ENCODE measurements at regions not wholly inside any gene's neighbourhood (a gene's known extent, or its start where the extent isn't known, plus 50 kb on each side); places are given as distances from the start of the nearest gene placed in this dataset.

DNA sequence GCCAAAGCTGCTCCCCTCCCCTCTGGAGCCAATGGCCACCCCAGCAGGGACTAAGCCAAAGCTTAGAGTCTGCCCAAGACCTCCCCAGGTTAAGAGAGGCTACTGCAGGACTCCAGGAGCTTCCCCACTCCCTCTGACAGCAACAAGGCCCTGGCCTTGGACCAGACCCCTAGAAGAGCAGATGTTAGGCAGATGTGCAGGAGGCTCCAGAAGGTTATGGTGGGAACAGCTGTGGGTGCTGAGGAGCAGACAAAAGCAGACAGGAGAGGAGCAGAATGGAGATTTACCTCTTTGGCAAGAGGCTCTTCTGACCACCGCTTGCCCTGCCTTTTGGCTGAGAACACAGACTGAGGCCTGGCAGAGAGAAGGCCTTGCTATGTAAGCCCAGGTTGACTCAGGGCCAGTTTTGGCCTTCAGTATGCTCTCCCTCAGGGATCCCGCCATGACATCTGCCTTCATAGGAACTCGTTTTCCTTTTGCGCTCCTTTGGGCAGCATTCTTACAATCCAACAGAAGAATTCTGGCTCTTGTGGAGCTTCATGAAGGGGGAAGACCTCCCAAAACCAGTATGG is 113.0 kb downstream of the RBFOX3 start:
- DNase-seq (ENCODE audit: low spot score in 2 of 2) = no peak
- Mint-ChIP-seq H3K27ac (no peak overlapping the region), H3K9me3 (peaks cover 4 to 10% of the 10 kb centered on the region in 2 donors), H3K36me3 (peaks cover 0 to 3% of the 10 kb centered on the region in 2 donors)
- ATAC-seq = no peak

- H3K27ac Mint-ChIP-seq = no peak overlapping the region
- no peak for DNase-seq (ENCODE audit: low spot score in 2 of 2)
- no peak for ATAC-seq
- peaks cover 0 to 4% of the 10 kb centered on the region in 2 donors for H3K36me3 Mint-ChIP-seq
- peaks cover 4 to 15% of the 10 kb centered on the region in 2 donors for H3K9me3 Mint-ChIP-seq
Observed at GRCh38 chr17:79496422-79497005, 114.3 kb downstream of the RBFOX3 start.

DNA sequence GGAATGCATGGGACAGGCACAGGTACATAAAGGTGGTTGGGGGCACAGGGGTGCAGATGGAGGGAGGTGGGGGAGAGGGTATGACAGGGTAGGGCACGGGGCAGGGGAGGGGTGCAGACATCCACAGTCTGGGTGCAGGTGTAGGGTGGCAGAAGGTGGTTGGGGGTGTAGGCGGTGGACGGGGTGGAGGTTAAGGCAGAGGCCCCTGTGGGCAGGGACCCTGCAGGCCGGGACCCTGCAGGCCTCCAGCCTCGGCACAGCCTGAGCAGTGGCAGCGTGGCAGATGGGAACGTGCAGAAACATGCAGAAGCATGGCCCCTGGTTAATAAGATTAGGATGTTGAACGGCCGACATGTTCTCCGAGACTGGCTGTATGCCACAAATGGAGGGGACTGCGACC is 115.2 kb downstream of the RBFOX3 start:
- DNase-seq (ENCODE audit: low spot score in 2 of 2) = no peak
- ATAC-seq = no peak
- Mint-ChIP-seq H3K9me3 (peaks cover 4 to 15% of the 10 kb centered on the region in 2 donors), H3K36me3 (peaks cover 0 to 4% of the 10 kb centered on the region in 2 donors), H3K27ac (no peak overlapping the region)

GRCh38 chr17:79491006-79491405 is 119.8 kb downstream of the RBFOX3 start:
- no peak for ATAC-seq
- Mint-ChIP-seq H3K9me3 (peaks cover 0 to 8% of the 10 kb centered on the region in 2 donors), H3K36me3 (peaks cover 0 to 4% of the 10 kb centered on the region in 2 donors), H3K27ac (no peak overlapping the region)
- DNase-seq (ENCODE audit: low spot score in 2 of 2) = no peak

- peaks cover 0 to 8% of the 10 kb centered on the region in 2 donors for H3K9me3 Mint-ChIP-seq
- DNase-seq (ENCODE audit: low spot score in 2 of 2) (no peak), ATAC-seq (no peak)
- H3K27ac Mint-ChIP-seq = peak overlapping the region in 1 of 2 donors; percentile 65
- H3K36me3 Mint-ChIP-seq = peaks cover 0 to 4% of the 10 kb centered on the region in 2 donors
Observed at GRCh38 chr17:79490530-79490929, 120.3 kb downstream of the RBFOX3 start.

DNA sequence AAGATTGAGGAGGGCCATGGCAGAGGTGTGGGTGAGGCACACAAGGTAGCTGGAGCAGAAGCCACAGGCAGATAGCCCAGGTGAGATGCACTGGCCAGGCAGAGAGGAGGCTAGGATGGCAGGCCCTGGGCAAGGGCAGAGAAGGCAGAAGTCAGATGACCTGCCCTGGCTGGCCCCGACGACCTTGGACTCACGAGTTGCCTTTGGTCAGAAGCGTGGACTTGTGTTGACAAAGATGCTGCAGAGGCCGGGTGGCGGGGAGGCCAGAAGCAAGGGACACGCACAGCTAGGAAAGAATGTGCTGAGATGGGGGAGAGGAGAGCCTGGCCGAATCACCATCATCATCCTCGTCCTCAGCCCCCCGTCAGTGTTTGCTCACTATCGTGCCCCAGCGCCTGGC is 123.7 kb downstream of the RBFOX3 start:
- no peak overlapping the region for H3K27ac Mint-ChIP-seq
- no peaks in the 10 kb centered on the region for H3K36me3 Mint-ChIP-seq
- no peak for ATAC-seq
- DNase-seq (ENCODE audit: low spot score in 2 of 2) = no peak
- no peaks in the 10 kb centered on the region for H3K9me3 Mint-ChIP-seq

DNA sequence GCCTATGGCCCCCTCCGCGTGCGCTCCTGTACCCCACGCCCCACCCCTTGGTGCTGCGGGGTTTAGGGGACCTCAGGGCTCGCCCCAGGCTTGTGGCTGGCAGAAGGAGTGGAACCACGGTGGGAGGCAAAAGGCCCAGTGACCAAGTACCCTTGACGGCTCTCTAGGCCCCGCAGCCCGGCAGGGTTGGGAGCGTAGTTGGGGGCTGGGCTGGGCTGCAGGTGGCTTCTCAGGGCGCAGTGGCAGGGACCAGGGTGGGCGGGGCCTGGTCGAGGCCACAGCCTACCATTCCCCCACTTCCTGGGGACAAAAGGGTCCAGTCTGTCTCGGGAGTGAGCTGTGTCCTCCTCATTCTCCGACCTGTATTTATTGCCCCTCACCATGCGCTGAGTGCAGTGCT is 124.9 kb downstream of the RBFOX3 start:
- no peaks in the 10 kb centered on the region for H3K9me3 Mint-ChIP-seq
- no peak overlapping the region for H3K27ac Mint-ChIP-seq
- ATAC-seq = no peak

DNA sequence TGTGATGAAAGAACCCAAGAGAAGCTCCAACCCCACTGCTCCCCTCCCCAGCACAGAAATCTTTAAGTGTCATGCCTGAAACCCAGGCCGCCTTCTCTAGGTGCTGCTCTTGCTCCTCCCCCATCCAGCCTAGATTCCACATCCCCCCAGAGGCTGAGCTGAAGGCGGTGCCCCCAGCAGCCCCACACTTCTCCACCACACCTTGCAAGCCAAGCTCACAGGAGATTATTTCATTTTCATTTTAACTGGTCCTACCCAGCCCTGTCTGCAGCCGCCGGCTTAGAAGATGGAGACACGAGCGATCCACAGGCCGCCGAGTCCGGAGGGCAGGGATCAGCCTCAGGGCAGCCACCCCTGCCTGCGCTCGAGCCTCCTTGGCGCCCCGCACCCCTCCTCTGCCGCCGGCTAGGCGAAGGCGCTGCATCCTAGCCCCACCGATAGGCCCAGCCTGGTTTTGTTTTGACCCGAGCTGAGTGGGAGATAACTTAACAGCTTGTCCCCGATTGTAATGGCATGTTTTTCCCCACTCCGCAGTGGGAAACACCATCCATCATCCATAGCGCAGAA is 125.3 kb downstream of the RBFOX3 start:
- DNase-seq (ENCODE audit: low spot score in 2 of 2) = no peak
- no peaks in the 10 kb centered on the region for H3K9me3 Mint-ChIP-seq
- H3K36me3 Mint-ChIP-seq = no peaks in the 10 kb centered on the region
- no peak overlapping the region for H3K27ac Mint-ChIP-seq
- no peak for ATAC-seq

More for the DNA sequence above, 124.9 kb downstream of the RBFOX3 start:
- H3K36me3 Mint-ChIP-seq = no peaks in the 10 kb centered on the region
- DNase-seq (ENCODE audit: low spot score in 2 of 2) = no peak

DNA sequence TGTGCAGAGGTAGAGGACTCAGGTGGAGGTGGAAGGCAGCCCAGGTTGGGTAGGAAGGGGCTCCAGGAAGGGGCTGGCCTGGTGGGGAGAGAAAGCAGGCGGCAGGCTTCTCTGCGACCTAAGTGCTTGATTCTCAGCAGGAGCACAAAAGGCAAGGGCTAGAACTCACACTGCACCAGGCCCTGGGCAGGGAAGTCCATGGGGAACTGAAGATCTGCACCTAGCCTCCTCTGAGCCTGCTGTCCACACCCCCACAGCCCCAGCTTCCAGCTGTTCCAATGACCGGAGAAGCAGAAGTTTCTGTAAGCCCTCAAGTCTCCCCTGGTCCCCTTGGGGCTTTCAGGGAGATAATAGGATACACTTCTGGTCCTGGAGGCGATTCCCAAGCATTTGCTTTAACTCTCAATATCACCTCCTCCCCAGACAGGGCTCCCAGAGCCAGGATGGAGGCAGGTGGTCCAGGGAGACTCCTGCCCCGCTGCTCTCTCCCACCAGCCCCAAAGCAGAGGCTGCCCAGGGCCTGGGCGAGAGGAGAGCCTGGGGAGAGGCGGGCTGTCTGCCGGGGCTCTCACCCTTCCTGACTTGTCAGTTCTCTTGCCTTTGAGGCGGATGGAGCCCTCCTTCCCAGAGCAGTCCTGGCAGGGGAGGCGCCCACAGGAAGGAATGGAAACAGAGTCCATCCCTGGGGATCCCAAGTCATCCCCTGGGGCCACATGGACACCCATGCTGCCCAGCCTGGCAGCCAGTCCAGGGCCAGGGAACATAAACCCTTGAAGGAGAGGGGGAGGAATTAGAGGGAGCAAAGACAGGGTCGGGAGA is 126.0 kb downstream of the RBFOX3 start:
- no peak for ATAC-seq
- H3K9me3 Mint-ChIP-seq = no peaks in the 10 kb centered on the region

GRCh38 chr17:79483842-79484241 is 127.0 kb downstream of the RBFOX3 start:
- H3K36me3 Mint-ChIP-seq = no peaks in the 10 kb centered on the region
- ATAC-seq (no peak), DNase-seq (ENCODE audit: low spot score in 2 of 2) (no peak)
- H3K9me3 Mint-ChIP-seq = no peaks in the 10 kb centered on the region
- H3K27ac Mint-ChIP-seq = no peak overlapping the region

More for the DNA sequence above, 126.0 kb downstream of the RBFOX3 start:
- DNase-seq (ENCODE audit: low spot score in 2 of 2) = no peak
- no peak overlapping the region for H3K27ac Mint-ChIP-seq
- H3K36me3 Mint-ChIP-seq = no peaks in the 10 kb centered on the region

DNA sequence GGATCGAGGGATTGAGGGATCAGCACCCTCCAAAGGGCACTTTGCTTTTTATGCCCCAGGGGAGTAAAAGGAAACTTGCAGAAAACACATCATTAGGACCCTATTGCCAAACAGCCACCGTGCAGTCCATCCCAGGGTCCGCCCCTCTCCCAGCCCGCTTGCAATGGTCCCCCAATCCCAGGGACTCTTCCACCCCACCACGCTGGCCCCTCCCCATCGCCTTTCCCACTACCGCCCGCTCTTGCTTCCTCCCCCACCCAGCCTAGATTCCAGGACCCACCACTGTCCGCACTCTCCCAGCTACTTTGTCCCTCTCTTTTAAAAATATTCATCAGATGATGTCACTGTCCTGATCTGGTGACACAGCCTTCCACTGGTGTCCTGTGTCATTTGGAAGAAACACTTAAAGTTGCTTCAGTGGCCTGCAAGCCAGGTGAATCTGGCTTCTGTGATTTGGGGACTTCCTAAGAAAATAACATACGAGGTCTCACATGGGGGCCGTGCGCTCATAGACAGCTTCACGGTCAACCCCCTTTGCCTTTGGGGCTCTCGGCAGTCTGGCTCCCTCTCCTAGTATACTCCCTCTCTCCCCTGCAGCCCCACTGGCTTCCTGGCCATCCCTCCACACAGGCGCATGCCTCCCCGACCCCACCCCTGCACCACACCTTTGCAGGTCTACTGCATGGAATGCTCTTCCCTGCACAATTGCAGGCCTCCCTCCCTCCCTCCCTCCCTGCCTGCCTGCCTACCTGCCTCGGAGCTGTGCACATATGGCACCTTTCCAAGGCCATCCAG is 127.9 kb downstream of the RBFOX3 start:
- Mint-ChIP-seq H3K36me3 (no peaks in the 10 kb centered on the region), H3K9me3 (no peaks in the 10 kb centered on the region), H3K27ac (no peak overlapping the region)
- ATAC-seq = no peak
- DNase-seq (ENCODE audit: low spot score in 2 of 2) = no peak

DNA sequence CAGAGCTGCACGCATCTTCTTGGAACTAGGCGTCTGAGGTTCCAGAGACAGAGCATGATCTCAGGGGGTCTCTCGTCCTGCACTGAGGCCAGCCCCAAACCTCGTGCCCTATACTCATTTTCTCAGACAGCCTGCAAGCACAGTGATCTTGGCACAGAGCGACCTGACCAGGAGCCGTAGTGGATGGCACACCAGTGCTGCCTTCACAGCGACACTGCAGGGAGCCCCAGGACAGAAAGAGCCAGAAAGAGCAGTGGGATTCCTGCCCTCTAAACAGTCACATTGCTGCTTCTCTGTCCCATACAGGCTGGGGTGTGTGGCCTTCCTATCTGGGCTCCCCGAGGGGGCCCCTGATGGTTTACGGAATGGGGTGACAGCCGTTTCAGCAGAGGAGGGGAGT is 131.0 kb downstream of the RBFOX3 start:
- Mint-ChIP-seq H3K9me3 (no peaks in the 10 kb centered on the region), H3K27ac (no peak overlapping the region), H3K36me3 (no peaks in the 10 kb centered on the region)
- no peak for ATAC-seq
- DNase-seq (ENCODE audit: low spot score in 2 of 2) = no peak

GRCh38 chr17:79478841-79479240 is 132.0 kb downstream of the RBFOX3 start:
- H3K27ac Mint-ChIP-seq = no peak overlapping the region
- no peaks in the 10 kb centered on the region for H3K36me3 Mint-ChIP-seq

GRCh38 chr17:79478051-79478461 is 132.8 kb downstream of the RBFOX3 start:
- no peak for ATAC-seq
- H3K27ac Mint-ChIP-seq = no peak overlapping the region
- no peaks in the 10 kb centered on the region for H3K36me3 Mint-ChIP-seq
- no peak for DNase-seq (ENCODE audit: low spot score in 2 of 2)
- H3K9me3 Mint-ChIP-seq = no peaks in the 10 kb centered on the region

More at GRCh38 chr17:79478841-79479240, 132.0 kb downstream of the RBFOX3 start:
- ATAC-seq = no peak
- H3K9me3 Mint-ChIP-seq = no peaks in the 10 kb centered on the region
- DNase-seq (ENCODE audit: low spot score in 2 of 2) = no peak

GRCh38 chr17:79476074-79476652 is 134.7 kb downstream of the RBFOX3 start:
- Mint-ChIP-seq H3K27ac (no peak overlapping the region), H3K9me3 (no peaks in the 10 kb centered on the region)

GRCh38 chr17:79473876-79474440 is 136.9 kb downstream of the RBFOX3 start:
- DNase-seq (ENCODE audit: low spot score in 2 of 2) = no peak
- Mint-ChIP-seq H3K36me3 (no peaks in the 10 kb centered on the region), H3K9me3 (no peaks in the 10 kb centered on the region), H3K27ac (no peak overlapping the region)
- ATAC-seq = no peak

More at GRCh38 chr17:79476074-79476652, 134.7 kb downstream of the RBFOX3 start:
- ATAC-seq (no peak), DNase-seq (ENCODE audit: low spot score in 2 of 2) (no peak)
- H3K36me3 Mint-ChIP-seq = no peaks in the 10 kb centered on the region
